ENCODE measurements at regions not wholly inside any gene's neighbourhood (a gene's known extent, or its start where the extent isn't known, plus 50 kb on each side); places are given as distances from the start of the nearest gene placed in this dataset.

DNA sequence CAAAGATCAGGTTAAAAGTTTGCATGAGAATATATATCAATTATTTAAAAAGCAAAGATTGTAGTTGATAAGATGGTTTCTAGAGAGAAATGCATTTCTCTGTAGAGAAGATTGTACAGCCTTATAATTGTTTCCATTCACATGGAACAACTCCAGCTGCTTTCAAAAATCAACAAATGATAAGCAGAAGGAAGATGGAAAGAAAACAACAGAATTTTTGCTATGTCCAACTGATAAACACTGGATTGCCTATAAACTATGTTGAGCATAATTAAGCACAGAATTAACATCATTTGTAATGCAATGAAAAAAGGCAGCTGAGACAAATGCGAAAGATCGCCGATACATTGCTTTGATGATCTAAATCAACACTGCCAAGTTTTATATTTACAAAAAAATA, 89.0 kb downstream of the C3orf85 start:
- TF ChIP-seq EZH2 (IDR thresholded peaks at IDR 0.05; ENCODE audit: borderline replicate concordance, low read depth, low read length) (no peak), PHF21A (IDR thresholded peaks at IDR 0.05; ENCODE audit: borderline replicate concordance, low read depth) (no peak)
- TF ChIP-seq, protein P1, sequence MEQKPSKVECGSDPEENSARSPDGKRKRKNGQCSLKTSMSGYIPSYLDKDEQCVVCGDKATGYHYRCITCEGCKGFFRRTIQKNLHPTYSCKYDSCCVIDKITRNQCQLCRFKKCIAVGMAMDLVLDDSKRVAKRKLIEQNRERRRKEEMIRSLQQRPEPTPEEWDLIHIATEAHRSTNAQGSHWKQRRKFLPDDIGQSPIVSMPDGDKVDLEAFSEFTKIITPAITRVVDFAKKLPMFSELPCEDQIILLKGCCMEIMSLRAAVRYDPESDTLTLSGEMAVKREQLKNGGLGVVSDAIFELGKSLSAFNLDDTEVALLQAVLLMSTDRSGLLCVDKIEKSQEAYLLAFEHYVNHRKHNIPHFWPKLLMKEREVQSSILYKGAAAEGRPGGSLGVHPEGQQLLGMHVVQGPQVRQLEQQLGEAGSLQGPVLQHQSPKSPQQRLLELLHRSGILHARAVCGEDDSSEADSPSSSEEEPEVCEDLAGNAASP (IDR thresholded peaks at IDR 0.05), result no peak
